ENCODE measurements at regions not wholly inside any gene's neighbourhood (a gene's known extent, or its start where the extent isn't known, plus 50 kb on each side); places are given as distances from the start of the nearest gene placed in this dataset.

- TF ChIP-seq CTCF (IDR thresholded peaks at IDR 0.05; ENCODE audit: low read depth, low read length, poor library complexity, severe bottlenecking), result no peak
- TF ChIP-seq EZH2phosphoT487 (IDR thresholded peaks at IDR 0.05; ENCODE audit: borderline replicate concordance, low read length), result no peak
These were observed 84.0 kb upstream of the CD99 start for GRCh38 chrX:2607113-2607512.

Measured in DOHH2 (cell line).